ENCODE measurements at regions not wholly inside any gene's neighbourhood (a gene's known extent, or its start where the extent isn't known, plus 50 kb on each side); places are given as distances from the start of the nearest gene placed in this dataset.
A peak's percentile ranks its signal among the peaks of the same experiment; 100 is the strongest.

DNA sequence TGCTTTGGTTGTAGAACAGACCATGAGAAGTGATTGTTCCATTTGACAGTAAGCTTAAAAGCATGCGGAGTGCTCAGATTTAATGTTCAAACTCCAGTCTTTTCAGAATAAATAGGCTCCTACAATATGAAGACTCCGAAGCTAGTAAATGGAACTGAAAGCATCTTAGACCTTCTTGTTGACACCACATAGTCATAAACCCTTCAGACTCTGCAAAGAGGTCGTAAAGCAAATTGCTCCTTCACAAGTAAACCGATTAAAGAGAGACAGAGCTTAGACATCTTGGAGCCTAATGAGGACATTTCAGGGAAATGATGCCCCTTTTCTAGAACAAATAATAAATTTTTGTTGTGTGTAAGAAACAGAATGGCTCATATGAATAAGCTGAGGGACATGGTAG, 511.0 kb upstream of the RIOK2 start:
- in situ Hi-C loops (cut with HindIII; ENCODE audit: low pct_unique_long_range_greater_than_20kb, low sequenced_read_pairs), result no loop called here
- no peak for DNase-seq (ENCODE audit: low read depth, low spot score)

DNA sequence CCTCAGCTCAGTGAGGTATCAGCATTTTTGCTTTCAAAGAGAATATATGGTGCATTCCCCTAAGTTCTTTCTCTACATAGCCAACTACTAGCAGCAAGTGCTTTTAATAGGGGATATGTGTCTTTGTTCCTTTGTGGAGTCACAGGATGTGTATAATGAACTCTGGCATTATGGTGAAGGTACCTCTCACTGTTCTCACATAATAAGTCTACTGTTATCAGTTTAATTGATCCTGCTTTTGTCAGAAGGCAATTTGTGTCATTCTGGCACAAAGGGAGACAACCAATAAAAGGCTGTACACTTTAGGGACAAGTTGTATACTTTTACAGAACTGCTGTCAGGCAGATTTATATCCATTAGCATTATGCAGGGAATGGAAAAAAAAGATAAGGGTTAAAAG, 531.4 kb upstream of the RIOK2 start:
- in situ Hi-C loops (cut with HindIII; ENCODE audit: low pct_unique_long_range_greater_than_20kb, low sequenced_read_pairs), result no loop called here
- no peak for DNase-seq (ENCODE audit: low read depth, low spot score)

DNA sequence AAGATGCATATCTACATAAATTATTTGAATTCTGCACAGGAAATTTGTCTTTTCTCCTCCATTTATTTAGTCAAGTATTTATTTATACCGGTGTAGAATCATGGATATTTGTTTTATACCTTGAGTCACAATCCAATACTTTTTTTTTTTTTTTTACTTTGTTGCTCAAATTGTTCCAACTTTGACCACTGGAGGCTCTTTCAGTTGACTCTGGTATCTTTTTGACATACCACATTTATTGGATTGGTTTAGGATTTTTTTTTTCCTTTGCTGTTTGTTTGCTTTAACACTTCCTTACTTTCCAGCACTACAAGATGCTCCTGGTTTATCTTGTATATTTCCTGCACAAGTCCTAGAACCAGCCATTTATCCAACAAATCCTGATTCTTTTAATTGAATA, 543.1 kb upstream of the RIOK2 start:
- in situ Hi-C loops (cut with HindIII; ENCODE audit: low pct_unique_long_range_greater_than_20kb, low sequenced_read_pairs), result no loop called here

DNA sequence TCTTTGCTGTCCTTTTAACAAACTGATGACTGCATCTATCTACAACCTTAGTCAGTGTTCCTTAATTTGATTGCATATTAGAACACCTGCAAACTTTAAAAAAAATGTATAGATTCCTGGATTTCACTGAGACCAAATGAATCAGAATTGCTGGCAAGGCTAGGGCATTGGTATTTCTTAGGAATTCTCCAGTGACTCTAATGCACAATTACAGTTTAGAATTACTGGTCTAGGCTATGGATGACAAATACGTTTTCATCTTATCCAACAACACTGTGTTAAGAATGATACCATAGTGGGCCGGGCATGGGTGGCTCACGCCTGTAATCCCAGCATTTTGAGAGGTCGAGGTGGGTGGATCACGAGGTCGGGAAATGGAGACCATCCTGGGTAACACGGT, 545.9 kb upstream of the RIOK2 start:
- in situ Hi-C loops (cut with HindIII; ENCODE audit: low pct_unique_long_range_greater_than_20kb, low sequenced_read_pairs), result no loop called here
- DNase-seq (ENCODE audit: low read depth, low spot score), result no peak

More for the DNA sequence above, 543.1 kb upstream of the RIOK2 start:
- peak; percentile 11 for DNase-seq (ENCODE audit: low read depth, low spot score)

DNA sequence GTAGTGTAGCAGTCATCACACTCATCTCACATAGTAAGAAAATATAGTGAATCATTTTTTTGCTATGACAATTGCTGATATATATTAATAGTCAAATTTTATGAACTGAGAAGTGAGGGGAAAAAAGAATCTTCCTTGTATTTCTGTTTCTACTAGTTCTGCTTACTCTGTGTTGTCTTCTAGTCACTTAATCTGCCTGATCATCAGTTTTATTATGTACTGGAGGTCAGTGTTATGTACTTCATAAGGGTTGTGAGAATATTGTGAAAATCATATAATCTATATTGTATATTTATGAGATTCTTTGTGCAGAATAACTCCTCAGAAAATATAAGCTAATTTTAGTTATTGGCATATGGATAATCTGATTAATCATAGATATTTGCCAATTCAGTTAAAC, 546.9 kb upstream of the RIOK2 start:
- in situ Hi-C loops (cut with HindIII; ENCODE audit: low pct_unique_long_range_greater_than_20kb, low sequenced_read_pairs), result no loop called here
- no peak for DNase-seq (ENCODE audit: low read depth, low spot score)

DNA sequence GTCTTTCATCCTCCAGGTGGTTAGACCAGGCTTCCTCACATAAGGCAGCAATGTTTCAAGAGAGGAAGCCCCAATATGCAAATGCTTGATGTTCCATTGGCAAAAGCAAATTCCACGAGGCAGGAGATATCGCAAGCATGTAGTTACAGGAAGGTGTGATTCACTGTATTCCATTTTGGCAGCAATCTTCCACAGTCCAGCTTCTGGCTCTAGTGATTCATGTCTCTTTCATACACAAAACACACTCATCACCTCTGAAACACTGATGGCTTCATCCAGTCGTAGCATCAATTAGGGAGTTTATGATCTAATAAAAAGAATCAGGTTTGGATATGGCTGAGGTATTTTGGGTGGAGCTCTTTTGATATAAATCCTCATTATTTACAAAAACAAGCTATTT, 552.2 kb upstream of the RIOK2 start:
- DNase-seq (ENCODE audit: low read depth, low spot score), result no peak
- in situ Hi-C loops (cut with HindIII; ENCODE audit: low pct_unique_long_range_greater_than_20kb, low sequenced_read_pairs), result no loop called here

DNA sequence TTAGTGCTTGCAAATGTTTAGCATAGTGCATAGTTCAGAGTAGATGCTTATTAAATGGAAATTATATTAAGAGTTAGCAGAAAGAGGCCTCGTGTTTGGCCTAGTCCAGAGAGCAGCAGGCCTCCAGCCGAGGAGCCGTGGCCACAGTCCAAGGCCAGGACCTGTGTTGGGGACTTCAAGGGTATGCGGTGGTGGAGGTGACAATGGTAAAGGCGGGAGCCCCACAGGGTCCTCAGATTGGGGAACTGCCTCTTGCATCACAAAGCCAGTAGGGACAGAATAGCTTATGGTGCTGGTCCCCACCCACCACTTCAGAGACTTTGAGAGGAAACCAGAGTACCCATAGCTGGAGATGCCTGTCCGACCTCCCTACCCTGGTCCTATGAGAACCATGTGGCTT, 554.6 kb upstream of the RIOK2 start:
- in situ Hi-C loops (cut with HindIII; ENCODE audit: low pct_unique_long_range_greater_than_20kb, low sequenced_read_pairs), result no loop called here
- no peak for DNase-seq (ENCODE audit: low read depth, low spot score)

DNA sequence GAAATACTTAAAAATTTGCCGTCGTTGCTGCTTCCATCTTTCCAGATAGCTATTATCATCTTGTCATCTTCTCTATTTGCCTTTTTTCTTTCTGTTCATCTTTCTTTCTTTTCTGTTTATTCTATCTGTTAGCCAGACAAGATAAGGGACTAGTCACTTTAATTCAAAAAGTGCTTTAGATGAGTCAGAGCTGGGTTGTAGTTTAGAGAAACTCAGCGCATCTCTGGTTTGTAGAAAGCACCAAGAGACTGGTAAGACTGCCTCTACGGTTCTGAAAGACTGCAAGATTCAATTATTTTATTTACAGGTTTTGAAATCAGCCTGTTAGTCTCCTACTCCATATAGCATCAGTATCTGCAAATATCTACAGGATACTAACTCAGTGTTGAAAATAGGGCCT, 562.8 kb upstream of the RIOK2 start:
- DNase-seq (ENCODE audit: low read depth, low spot score), result no peak
- in situ Hi-C loops (cut with HindIII; ENCODE audit: low pct_unique_long_range_greater_than_20kb, low sequenced_read_pairs), result no loop called here

DNA sequence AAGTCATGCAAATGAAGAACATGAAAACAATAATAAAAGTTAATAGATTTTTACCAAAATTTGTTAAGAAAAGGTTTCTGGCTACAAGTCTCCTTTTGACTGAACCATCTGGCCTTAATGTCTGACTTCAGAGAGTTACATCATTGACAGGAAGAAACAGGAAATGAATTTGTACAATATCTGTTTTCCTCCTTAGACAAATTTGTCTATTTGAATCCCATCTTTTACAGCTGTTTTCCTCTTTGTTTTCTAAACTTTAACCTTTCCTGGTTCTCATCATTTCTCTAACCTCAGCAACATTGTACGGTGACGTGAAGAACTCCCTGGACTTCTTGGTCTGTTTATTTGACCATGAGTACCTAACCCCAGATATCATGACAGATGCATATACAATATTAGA, 567.5 kb upstream of the RIOK2 start:
- in situ Hi-C loops (cut with HindIII; ENCODE audit: low pct_unique_long_range_greater_than_20kb, low sequenced_read_pairs), result no loop called here

DNA sequence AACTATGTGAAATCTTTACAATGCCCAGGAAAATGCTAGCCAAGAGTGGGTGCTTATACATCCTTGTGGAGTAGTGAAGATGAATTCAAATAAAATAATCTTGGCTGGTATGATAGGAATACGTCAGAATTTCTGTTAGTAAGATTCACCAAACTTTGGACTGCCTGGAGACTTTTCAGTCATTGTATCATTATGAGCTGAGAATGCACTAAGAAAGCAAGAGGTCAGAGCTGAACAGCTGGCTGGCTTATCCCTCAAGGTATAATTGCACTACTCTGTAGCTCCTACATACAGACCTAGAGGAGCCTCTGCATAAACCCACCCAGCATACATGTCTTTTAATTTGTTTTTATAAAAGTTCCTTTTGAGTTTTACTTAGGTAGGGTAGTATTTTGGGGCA, 568.5 kb upstream of the RIOK2 start:
- in situ Hi-C loops (cut with HindIII; ENCODE audit: low pct_unique_long_range_greater_than_20kb, low sequenced_read_pairs), result no loop called here
- DNase-seq (ENCODE audit: low read depth, low spot score), result no peak

More for the DNA sequence above, 567.5 kb upstream of the RIOK2 start:
- DNase-seq (ENCODE audit: low read depth, low spot score), result no peak

DNA sequence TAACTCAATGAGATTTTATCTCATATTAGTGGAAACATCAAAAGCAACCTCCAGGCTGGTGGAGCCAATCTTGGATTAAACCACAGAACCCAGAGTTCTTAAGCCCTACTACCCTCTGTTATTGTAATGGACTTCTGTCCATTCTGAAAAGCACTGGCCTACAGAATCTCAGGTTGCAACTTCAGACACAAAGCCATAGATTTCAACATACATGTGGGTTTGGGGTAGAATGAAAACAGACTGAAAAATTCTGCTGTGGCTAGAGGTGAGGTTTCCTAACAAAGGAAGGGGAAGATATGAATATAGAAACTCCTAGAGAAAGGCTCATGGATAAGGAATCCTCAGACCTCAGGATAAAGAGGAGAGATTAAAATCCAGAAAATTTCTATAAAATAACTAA, 569.8 kb upstream of the RIOK2 start:
- in situ Hi-C loops (cut with HindIII; ENCODE audit: low pct_unique_long_range_greater_than_20kb, low sequenced_read_pairs), result no loop called here

DNA sequence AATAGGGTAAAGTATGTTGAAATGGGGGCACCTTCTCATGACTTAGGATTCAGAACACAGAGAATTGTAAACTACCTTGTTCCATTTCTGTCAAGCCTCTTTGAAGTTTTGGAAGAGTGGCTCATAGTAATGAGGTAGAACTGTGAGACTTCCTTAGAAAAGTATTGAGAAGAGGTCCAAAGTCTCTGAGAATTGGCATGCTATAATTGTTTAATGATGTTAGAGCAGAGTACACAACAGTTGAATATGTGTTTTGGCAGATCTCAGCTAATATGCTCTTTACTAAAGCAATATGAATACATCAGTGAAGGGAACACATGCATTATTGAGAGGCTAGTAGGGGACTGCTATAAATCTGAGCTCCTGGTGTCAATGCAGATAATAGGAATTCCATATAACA, 579.4 kb upstream of the RIOK2 start:
- no peak for DNase-seq (ENCODE audit: low read depth, low spot score)
- in situ Hi-C loops (cut with HindIII; ENCODE audit: low pct_unique_long_range_greater_than_20kb, low sequenced_read_pairs), result no loop called here

More for the DNA sequence above, 569.8 kb upstream of the RIOK2 start:
- DNase-seq (ENCODE audit: low read depth, low spot score), result no peak

DNA sequence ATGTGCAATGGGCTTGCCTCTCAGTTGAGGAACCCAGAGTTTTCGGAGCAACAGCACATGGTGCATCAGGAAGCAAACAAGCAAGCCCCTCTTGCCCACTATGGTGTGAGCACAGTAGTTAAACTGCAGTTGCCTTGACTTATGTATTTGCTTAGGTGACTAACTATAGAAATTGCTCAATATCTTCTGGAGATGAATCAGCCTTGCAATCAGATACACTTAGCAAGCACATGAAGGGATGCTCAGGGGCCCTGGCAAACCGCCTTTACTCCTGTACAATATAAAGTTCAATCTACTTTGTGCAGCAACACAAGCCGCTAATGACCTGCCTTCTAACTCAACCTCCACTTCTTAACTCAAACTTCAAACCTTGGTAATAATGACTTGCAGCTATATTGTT, 581.7 kb upstream of the RIOK2 start:
- DNase-seq (ENCODE audit: low read depth, low spot score), result no peak
- in situ Hi-C loops (cut with HindIII; ENCODE audit: low pct_unique_long_range_greater_than_20kb, low sequenced_read_pairs), result no loop called here

DNA sequence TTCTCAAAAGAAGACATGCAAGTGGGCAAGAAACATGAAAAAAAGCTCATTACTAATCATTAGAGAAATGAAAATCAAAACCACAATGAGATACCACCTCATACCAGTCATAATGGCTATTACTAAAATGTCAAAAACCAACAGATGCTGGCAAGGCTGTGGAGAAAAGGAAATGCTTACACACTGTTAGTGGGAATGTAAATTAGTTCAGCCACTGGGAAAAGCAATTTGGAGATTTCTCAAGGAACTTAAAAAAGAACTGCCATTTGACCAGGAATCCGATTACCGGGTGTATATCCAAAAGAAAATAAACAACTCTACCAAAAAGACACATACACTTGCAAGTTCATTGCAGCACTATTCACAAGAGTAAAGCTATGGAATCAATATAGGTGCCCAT, 595.4 kb upstream of the RIOK2 start:
- DNase-seq (ENCODE audit: low read depth, low spot score), result no peak
- in situ Hi-C loops (cut with HindIII; ENCODE audit: low pct_unique_long_range_greater_than_20kb, low sequenced_read_pairs), result no loop called here

DNA sequence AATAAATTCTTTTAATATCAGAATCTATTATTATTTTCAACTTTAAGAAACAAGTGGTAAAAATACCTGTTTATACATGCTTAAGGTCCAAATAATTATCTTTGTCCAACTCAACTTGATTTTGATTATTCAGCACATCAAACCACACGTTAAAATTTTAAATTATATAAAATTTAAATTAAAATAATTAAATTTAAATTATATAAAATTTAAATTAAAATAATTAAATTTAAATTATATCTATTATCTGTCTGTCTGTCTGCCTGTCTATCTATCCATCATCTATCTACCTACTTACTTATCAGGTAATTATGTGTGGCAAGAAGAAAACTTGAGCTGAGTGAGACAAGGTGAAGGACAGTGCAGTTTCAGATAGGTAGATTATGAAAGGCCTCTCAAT, 605.3 kb upstream of the RIOK2 start:
- no peak for DNase-seq (ENCODE audit: low read depth, low spot score)

DNA sequence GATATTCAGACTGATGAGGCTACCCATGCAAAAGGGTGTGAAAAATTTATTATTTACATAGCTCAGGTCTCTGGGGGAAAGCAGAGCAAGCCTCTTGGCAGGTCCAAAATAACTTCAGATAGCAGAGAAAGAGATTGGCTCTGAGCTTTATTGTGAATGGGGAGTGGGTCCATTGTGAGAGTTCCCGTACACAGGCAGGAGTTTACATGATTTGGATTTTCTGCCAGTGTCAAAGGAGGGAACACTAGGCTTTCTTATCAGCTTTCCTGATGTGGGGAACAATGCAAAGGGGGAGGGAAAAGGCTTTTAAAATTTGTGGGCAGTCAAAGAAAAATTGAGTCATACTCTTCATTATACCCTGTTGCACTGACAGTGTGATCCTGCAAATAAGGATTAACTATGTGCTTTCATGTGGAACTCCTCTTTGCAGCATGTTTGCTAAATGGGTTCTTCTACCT, 615.0 kb upstream of the RIOK2 start:
- in situ Hi-C loops (cut with HindIII; ENCODE audit: low pct_unique_long_range_greater_than_20kb, low sequenced_read_pairs), result no loop called here
- DNase-seq (ENCODE audit: low read depth, low spot score), result no peak

More for the DNA sequence above, 605.3 kb upstream of the RIOK2 start:
- in situ Hi-C loops (cut with HindIII; ENCODE audit: low pct_unique_long_range_greater_than_20kb, low sequenced_read_pairs), result no loop called here

DNA sequence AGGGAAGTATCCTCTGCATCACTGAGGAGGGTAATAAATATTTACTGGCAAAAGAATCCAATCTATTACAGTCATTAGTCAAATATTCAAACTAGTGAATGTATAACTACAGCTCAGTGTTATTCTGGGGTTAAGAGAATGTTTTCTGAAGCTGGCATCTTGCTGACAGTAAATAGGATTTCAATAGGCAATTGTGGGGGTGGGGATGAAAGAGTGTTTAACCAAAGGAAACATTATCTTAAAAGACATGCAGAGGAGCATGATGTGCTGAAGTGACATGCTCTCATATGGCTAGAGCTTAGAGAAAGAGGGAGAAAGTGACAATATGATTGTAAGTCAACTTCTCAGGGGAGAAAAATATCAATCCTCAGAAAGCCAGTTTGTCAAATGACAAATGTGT, 618.4 kb upstream of the RIOK2 start:
- in situ Hi-C loops (cut with HindIII; ENCODE audit: low pct_unique_long_range_greater_than_20kb, low sequenced_read_pairs), result no loop called here
- no peak for DNase-seq (ENCODE audit: low read depth, low spot score)

DNA sequence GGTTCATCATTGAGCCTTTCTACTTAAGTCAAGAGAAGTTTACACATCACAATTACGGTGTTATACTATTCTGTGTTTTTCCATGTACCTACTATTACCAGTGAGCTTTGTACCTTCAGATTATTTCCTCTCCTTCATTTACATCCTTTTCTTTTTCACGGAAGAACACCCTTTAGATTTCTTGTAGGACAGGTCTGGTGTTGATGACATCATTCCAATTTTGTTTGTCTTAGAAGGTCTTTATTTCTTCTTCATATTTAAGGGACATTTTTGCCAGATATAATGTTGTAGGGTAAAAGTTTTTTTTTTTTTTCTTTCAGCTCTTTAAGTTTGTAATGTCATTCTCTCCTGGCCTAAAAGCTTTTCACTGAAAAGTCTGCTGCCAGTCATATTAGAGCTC, 637.1 kb upstream of the RIOK2 start:
- in situ Hi-C loops (cut with HindIII; ENCODE audit: low pct_unique_long_range_greater_than_20kb, low sequenced_read_pairs), result no loop called here
- no peak for DNase-seq (ENCODE audit: low read depth, low spot score)

DNA sequence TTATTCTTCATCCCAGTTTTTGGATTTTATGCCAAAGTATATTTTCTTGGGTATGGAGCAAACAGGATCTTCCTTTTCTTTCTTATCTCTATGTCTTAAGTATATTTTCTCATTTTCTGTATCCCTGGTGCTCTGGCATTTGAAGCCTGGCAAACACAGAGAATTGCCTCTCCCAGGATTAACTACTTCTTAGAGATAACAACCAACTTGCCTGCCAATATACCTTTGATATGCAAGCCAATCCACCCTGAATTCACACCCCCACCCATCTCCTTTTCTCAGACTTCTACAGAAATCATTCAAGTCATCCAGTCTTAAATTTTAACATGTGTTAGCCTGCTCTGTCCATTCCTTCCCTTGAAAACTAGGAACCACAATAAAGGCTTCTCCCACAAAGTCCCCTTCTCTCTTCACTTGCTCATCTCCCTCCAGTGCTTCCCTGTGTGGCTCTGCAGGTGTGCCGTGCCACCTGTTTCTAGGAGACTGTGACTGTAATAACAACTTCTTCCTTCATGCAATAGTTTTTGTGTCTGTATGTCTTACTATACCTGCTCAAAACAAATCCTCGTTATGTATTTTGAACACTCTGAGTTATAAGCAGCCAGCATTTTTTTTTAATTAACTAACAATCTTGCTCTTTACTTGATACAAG, 649.7 kb upstream of the RIOK2 start:
- in situ Hi-C loops (cut with HindIII; ENCODE audit: low pct_unique_long_range_greater_than_20kb, low sequenced_read_pairs), result no loop called here

DNA sequence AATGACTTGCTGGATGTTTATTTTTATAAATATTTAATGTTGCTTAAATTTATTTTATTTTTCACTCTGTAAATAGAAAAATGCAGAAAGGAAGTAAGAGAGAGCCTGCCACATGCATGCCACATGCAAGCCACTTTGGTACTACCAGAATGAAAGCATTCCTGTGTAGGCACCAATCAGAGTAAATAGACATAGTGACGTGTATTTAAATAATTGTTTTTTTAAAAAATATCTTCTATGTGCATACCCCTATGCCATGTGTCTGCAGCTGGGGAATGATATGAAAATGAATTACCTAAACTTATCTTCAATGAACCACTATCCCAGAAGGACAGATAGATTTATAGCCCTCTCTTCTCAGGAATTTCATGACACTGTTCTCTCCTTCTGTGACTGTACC, 651.5 kb upstream of the RIOK2 start:
- in situ Hi-C loops (cut with HindIII; ENCODE audit: low pct_unique_long_range_greater_than_20kb, low sequenced_read_pairs), result no loop called here
- DNase-seq (ENCODE audit: low read depth, low spot score), result no peak

More for the DNA sequence above, 649.7 kb upstream of the RIOK2 start:
- DNase-seq (ENCODE audit: low read depth, low spot score), result no peak

Measured in SK-MEL-5 (cell line).